HepG2 (cell line): ENCODE measurements at regions not wholly inside any gene's neighbourhood (a gene's known extent, or its start where the extent isn't known, plus 50 kb on each side); places are given as distances from the start of the nearest gene placed in this dataset.

Experiments
- ATAC-seq: fragments of 200-7000 bp; cut with Tn5 transposase; 3 replicates; pipeline ENCODE4 v1.9.1; 2020; ENCODE audit warnings: mild to moderate bottlenecking, moderate library complexity
- BruUV-seq: library from RNA; stranded (reverse); fragments of 400-500 nt; replicated peaks from 2 replicates; lab custom pipeline; 2021; lab: Mats Ljungman, UMichigan
- CTCF ChIA-PET: fragments of 300-600 bp; formaldehyde crosslinking; extraction: SDS; loops from one replicate; lab custom pipeline; 2021; ENCODE audit warnings: low total read pairs, inconsistent platforms, low intra/inter-chr PET ratio; lab: Yijun Ruan, JAX
- POLR2A ChIA-PET: fragments of 350-600 bp; sonication (Branson Sonifier 250); formaldehyde crosslinking; loops from one replicate; lab custom pipeline; 2020; ENCODE audit warnings: antibody characterized with exemption, inconsistent platforms; lab: Yijun Ruan, JAX
- DNase-seq: peaks from one replicate; pipeline ENCODE4 v3.0.0-alpha.2; 2015; ENCODE audit warnings: low spot score
- FAIRE-seq: peaks from 3 replicates; lab custom pipeline; 2011; peaks lifted over from hg19 to GRCh38; lab: Jason Lieb, UNC
- H2AFZ ChIP-seq: one replicate; pipeline ENCODE4 v1.6.1; 2011; ENCODE audit warnings: low read length, inconsistent platforms
- H3K27ac ChIP-seq: fragments of 300-600 bp; 3 replicates; pipeline ENCODE4 v1.8.0; 2011; ENCODE audit warnings: mixed run types, mild to moderate bottlenecking, mixed read lengths, low read length, inconsistent platforms; ENCODE audit not compliant: insufficient read depth; ENCODE audit errors: extremely low read length
- H3K27me3 ChIP-seq, 2 experiments: fragments of 200-600 bp in 1 of 2; 2 replicates in 1 of 2; 3 replicates in 1 of 2; pipeline versions ENCODE4 v1.6.0 to v1.8.0; 2011; ENCODE audit warnings: low read length in 2 of 2, mild to moderate bottlenecking in 2 of 2, moderate library complexity in 2 of 2, inconsistent platforms in 1 of 2; ENCODE audit not compliant: insufficient read depth in 2 of 2, control insufficient read depth in 1 of 2
- H3K36me3 ChIP-seq, 2 experiments: fragments of 200-600 bp in 1 of 2; replicated peaks in 1 of 2; 2 replicates in 1 of 2; 3 replicates in 1 of 2; pipeline versions ENCODE4 v1.5.1 to v1.8.0; 2011; ENCODE audit warnings: low read length in 2 of 2, inconsistent platforms in 1 of 2; ENCODE audit not compliant: insufficient read depth in 2 of 2, control insufficient read depth in 1 of 2
- H3K4me1 ChIP-seq: 2 replicates; pipeline ENCODE4 v1.5.1; 2012; ENCODE audit warnings: low read length, inconsistent platforms; ENCODE audit not compliant: insufficient read depth
- H3K4me2 ChIP-seq: 2 replicates; pipeline ENCODE4 v1.6.0; 2011; ENCODE audit warnings: low read depth, low read length, inconsistent platforms
- H3K4me3 ChIP-seq, 3 experiments: fragments of 200-600 bp in 1 of 3; sonication (generic), shearing (Covaris generic) in 1 of 3; replicated peaks in 1 of 3; 2 replicates each; pipeline ENCODE4 v1.5.1; 2011 to 2016; ENCODE audit warnings: low read length in 3 of 3, inconsistent platforms in 2 of 3, low read depth in 2 of 3, mild to moderate bottlenecking in 2 of 3, control low read depth in 1 of 3, mixed read lengths in 1 of 3; ENCODE audit not compliant: insufficient read depth in 1 of 3
- H3K79me2 ChIP-seq: one replicate; pipeline ENCODE4 v1.6.1; 2011; ENCODE audit warnings: low read length, inconsistent platforms; ENCODE audit not compliant: insufficient read depth
- H3K9ac ChIP-seq: 2 replicates; pipeline ENCODE4 v1.6.0; 2011; ENCODE audit warnings: mild to moderate bottlenecking, low read depth, low read length, inconsistent platforms; ENCODE audit not compliant: insufficient read depth
- H3K9me3 ChIP-seq: 2 replicates; pipeline ENCODE4 v1.5.1; 2012; ENCODE audit warnings: mild to moderate bottlenecking, low read length
- H4K20me1 ChIP-seq: 2 replicates; pipeline ENCODE4 v1.6.0; 2011; ENCODE audit warnings: inconsistent platforms, mild to moderate bottlenecking, low read length, moderate library complexity; ENCODE audit not compliant: insufficient read depth
- ARID2 ChIP-seq: sonication (generic); formaldehyde crosslinking; IDR thresholded peaks from 2 replicates; pipeline ENCODE4 v1.8.1; 2022; ENCODE audit warnings: mild to moderate bottlenecking, missing genetic modification reagents, borderline replicate concordance
- ARID5B ChIP-seq: IDR thresholded peaks from 2 replicates; pipeline ENCODE4 v1.4.0; 2020; ENCODE audit warnings: mild to moderate bottlenecking, missing genetic modification reagents
- BRCA1 ChIP-seq: sonication (generic); formaldehyde crosslinking; IDR thresholded peaks from 2 replicates; pipeline ENCODE4 v1.4.0; 2020; ENCODE audit warnings: missing genetic modification reagents
- CEBPB ChIP-seq: IDR thresholded peaks from 2 replicates; pipeline ENCODE4 v1.6.1; 2011; ENCODE audit warnings: low read depth, low read length, improper control_type of control experiment, borderline replicate concordance
- CEBPG ChIP-seq: IDR thresholded peaks from 2 replicates; pipeline ENCODE4 v1.6.1; 2016
- ELF3 ChIP-seq: IDR thresholded peaks from 2 replicates; pipeline ENCODE4 v1.6.1; 2016; ENCODE audit warnings: missing genetic modification reagents, missing compliant biosample characterization
- FOSL1 ChIP-seq: sonication (generic); formaldehyde crosslinking; IDR thresholded peaks from 2 replicates; pipeline ENCODE4 v1.9.0; 2021; ENCODE audit warnings: missing genetic modification reagents, borderline replicate concordance
- FOSL2 ChIP-seq: sonication (generic); formaldehyde crosslinking; IDR thresholded peaks from 2 replicates; pipeline ENCODE4 v1.4.0; 2020; ENCODE audit warnings: missing genetic modification reagents
- ISL2 ChIP-seq: sonication (generic); formaldehyde crosslinking; IDR thresholded peaks from 2 replicates; pipeline ENCODE4 v1.5.0; 2020; ENCODE audit warnings: missing genetic modification reagents
- NR2F6 ChIP-seq, 2 experiments: IDR thresholded peaks; 2 replicates each; pipeline ENCODE4 v1.6.1; 2016; ENCODE audit warnings: antibody characterized with exemption in 1 of 2, mild to moderate bottlenecking in 1 of 2
- RBFOX2 ChIP-seq: fragments of 200-400 bp; formaldehyde crosslinking; IDR thresholded peaks from 2 replicates; pipeline ENCODE4 v1.6.1; 2017; ENCODE audit warnings: low read depth, mild to moderate bottlenecking, low read length
- TIGD3 ChIP-seq: sonication (generic); formaldehyde crosslinking; IDR thresholded peaks from 2 replicates; pipeline ENCODE4 v1.5.1; 2020; ENCODE audit warnings: mild to moderate bottlenecking, missing genetic modification reagents, borderline replicate concordance
- YEATS4 ChIP-seq: sonication (generic); formaldehyde crosslinking; IDR thresholded peaks from 2 replicates; pipeline ENCODE4 v1.4.0; 2020; ENCODE audit warnings: missing genetic modification reagents, borderline replicate concordance
- ZNF430 ChIP-seq: sonication (generic); formaldehyde crosslinking; IDR thresholded peaks from 2 replicates; pipeline ENCODE4 v1.9.0; 2021; ENCODE audit warnings: mild to moderate bottlenecking, missing genetic modification reagents
- ZNF644 ChIP-seq: IDR thresholded peaks from 2 replicates; pipeline ENCODE4 v1.6.1; 2016; ENCODE audit warnings: low read depth
- ZNF670 ChIP-seq: sonication (generic); formaldehyde crosslinking; IDR thresholded peaks from 2 replicates; pipeline ENCODE4 v1.8.0; 2022; ENCODE audit warnings: mild to moderate bottlenecking, missing genetic modification reagents, borderline replicate concordance
- ZNF710 ChIP-seq: sonication (generic); formaldehyde crosslinking; IDR thresholded peaks from 2 replicates; pipeline ENCODE4 v1.5.0; 2020; ENCODE audit warnings: mild to moderate bottlenecking, missing genetic modification reagents, borderline replicate concordance
- WGBS: methylation state at CpG from one replicate; pipeline ENCODE4 v1.1.6; 2017; ENCODE audit warnings: low lambda C conversion rate; 5-methylcytosine and 5-hydroxymethylcytosine counted together
- in situ Hi-C: cut with HindIII; loops from 2 replicates; pipeline ENCODE4 v1.10.0; 2017; ENCODE audit warnings: low pct_unique_long_range_greater_than_20kb; ENCODE audit not compliant: extremely low pct_ligation_motif_present
- intact Hi-C: fragments of 100-400 bp; cut with micrococcal nuclease; formaldehyde crosslinking; loops from one replicate; pipeline ENCODE4 v1.10.0; 2022; ENCODE audit not compliant: unreplicated experiment

- no peak for TF ChIP-seq TIGD3 (CRISPR knock-in tag)
Measured at GRCh38 chr1:17895986-17896385, 140.9 kb downstream of the ACTL8 start (continued).

- ChIA-PET POLR2A (no interaction called here), CTCF (no interaction called here)
- 3% methylated on average over 5 of the region's 5 CpGs for WGBS
- Histone ChIP-seq H3K79me2 (no peaks in the 10 kb centered on the region), H3K9me3 (no peaks in the 10 kb centered on the region), H3K36me3 (no peaks in the 10 kb centered on the region), H3K9ac (no peak overlapping the region), H3K4me2 (no peak overlapping the region), H3K4me3 (no peak overlapping the region), H3K4me1 (peaks cover 13% of the 10 kb centered on the region), H4K20me1 (no peaks in the 10 kb centered on the region), H3K27me3 (no peaks in the 10 kb centered on the region), H3K27ac (no peak overlapping the region), H2AFZ (no peak overlapping the region)
- intact Hi-C loops = no loop called here
- DNase-seq = peak; percentile 10
- in situ Hi-C loops = no loop called here
- no peak; the same call in 2 of the 3 replicates for ATAC-seq
- no TSS peak for BruUV-seq
- no peak for FAIRE-seq
- TF ChIP-seq FOSL2 (CRISPR knock-in tag) (peak; percentile 83), YEATS4 (CRISPR knock-in tag) (no peak), CEBPB (peak; percentile 70; the same call in 1 of the 2 replicates), FOSL1 (0 out of 2 replicates have a peak, but pooled peaks have one; percentile 16), CEBPG (CRISPR knock-in tag) (peak; percentile 79), BRCA1 (CRISPR knock-in tag) (no peak), ZNF670 (CRISPR knock-in tag) (no peak), ARID2 (no peak), RBFOX2 (no peak), ZNF644 (CRISPR knock-in tag) (peak; percentile 72), ARID5B (CRISPR knock-in tag) (peak; percentile 37; the same call in 1 of the 2 replicates), ISL2 (CRISPR knock-in tag) (peak; percentile 58; the same call in 1 of the 2 replicates), ZNF430 (CRISPR knock-in tag) (no peak), ZNF710 (peak; percentile 69; the same call in 1 of the 2 replicates), NR2F6 (IDR thresholded peaks at IDR 0.05) (0 out of 2 replicates have a peak, but pooled peaks have one; percentile 34), NR2F6 (CRISPR knock-in tag; IDR thresholded peaks at IDR 0.05) (peak; percentile 10; the same call in 1 of the 2 replicates), ELF3 (CRISPR knock-in tag) (0 out of 2 replicates have a peak, but pooled peaks have one; percentile 36)
Measured at GRCh38 chr1:17903386-17903785, 148.3 kb downstream of the ACTL8 start.
